ENCODE measurements at regions not wholly inside any gene's neighbourhood (a gene's known extent, or its start where the extent isn't known, plus 50 kb on each side); places are given as distances from the start of the nearest gene placed in this dataset.
"Not testable (repeated sequence)": the region's sequence is repeated elsewhere in the genome, so short reads cannot be mapped to it uniquely, and the experiment has no call there.

DNA sequence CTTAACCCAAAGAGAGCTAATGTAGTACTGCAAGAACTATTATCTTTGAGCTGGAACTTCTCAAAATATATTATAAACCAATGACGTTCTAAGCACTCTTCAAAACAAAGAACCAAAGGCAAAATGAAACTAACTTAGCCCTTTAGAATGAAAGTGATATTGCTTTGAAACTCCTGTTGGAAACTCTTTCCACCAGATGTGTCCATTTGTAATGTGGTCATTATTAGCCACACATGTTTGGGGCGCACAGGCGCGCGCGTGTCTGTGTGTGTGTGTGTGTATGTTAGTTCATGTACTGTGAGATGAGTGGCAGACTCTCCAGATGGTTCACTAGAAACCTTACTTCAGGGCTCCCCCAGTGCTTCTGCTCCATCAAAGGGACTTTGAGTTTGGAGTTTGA is 323.4 kb downstream of the BCL11A start:
- DNase-seq, result no peak

DNA sequence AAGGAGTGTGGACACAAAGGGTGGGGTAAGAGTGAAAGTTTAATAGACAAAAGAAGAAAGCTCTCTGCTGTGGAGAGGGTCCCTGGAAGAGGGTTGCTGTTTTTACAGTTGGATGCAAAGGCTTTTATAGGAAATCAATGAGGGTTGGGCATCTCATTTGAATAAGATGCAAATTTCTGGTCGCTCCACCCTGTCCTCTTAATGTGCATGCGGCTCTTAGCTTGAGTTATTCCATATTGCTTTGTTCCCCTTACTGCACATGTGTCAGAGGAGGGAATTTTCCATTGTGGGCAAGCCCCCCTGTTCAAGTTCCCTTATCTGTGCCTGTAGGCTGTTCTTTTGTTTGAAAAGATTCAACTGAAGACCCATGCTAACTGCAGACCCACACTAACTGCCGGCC is 326.5 kb downstream of the BCL11A start:
- DNase-seq, result no peak

DNA sequence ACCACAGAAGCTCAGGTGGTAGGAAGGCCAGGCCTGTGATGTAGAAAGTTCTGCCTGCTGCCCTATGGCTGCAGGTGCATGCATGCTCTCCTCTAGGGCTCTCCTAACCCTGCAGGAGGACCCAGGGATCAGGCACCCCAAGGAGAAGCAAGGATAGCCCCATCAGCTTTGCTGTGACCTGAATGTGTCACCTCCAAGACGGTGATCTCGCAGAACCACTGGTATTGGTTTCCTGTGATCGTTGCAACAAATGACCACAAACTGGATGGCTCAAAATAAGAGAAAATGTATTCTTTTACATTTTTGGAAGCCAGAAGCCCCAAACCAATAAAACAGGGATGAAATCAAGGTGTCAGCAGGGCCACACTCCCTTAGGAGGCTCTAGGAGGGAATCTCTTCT is 327.3 kb downstream of the BCL11A start:
- DNase-seq, result no peak

DNA sequence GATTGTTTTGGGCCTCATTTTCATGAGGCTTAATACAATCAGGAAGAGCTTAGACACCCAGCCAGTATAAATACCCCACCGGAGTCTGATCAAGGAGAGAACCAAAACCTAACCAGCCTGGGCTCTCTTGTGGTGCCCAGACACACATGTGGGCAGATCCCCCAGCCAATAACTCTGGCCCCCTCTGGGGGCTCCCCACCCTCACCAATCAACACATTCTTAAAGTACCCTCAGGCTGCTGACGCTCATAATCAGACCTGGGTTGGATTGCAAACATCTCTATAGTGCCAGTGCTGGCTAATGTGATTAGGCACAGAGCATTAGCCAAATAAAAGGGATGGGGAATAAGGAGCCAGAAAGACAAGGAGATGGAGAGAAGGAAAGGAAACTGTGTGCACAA is 329.6 kb downstream of the BCL11A start:
- DNase-seq, result no peak

DNA sequence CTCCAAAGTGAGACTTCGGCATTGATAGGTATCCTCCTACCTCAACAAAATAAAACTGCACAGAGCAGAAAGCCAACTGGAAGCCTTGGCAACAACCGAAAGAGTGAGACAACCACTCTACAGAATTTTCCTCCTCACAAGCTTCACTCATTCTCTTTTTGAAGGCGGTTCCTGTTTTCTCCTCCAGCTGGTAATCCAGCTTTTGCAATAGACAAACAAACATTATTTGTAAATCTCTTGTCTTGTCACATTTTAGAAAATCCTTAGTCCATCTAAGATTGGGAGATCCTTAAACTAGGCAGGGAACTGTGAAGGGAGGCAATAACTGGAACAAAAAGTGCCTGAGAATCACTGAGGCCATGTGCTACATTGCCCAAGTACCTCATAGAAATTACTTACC is 332.4 kb downstream of the BCL11A start:
- DNase-seq, result no peak

DNA sequence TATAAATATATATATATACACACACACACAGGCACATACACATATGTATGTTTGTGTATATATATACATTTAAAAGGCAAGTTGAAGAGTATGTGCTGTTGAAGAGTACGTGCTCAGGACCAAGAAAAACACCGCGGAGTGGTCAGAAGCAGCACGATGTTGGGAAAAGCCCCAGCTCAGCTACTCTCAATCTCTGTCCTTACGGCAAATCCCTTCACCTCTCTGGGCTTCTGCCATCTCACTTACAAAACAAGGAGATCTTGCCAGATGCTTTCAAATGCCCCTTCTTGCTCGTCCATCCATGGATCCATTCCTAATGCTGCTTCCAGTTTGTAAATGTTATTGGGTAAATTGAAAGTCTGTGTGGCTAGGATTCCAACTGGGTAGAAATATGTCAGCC is 333.9 kb downstream of the BCL11A start:
- no peak for DNase-seq

DNA sequence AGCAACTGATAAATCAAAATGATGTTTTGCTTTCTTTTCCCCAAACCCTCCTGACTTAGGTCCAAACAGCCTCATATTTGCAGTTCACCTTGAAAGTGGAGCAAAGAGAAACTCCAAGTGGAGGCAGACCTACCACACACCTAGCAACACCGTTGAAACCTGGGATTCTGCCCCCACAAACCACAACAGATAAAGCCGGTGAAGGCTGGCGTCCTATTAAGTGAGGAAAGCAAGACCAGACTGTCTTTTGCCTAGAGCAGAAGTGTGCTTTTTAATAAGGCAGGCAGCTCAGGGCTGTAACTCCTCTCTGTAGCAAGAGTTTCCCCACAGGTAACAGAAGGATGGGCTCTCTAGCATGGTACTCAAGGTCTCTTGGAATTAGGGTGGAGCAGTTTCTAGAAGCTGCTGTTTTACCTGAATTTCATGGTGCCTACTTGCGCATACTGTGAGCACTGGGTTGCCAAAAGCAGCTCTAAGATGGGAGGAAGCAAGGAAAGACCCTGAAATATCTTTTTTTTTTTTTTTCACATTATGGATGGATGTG is 336.9 kb downstream of the BCL11A start:
- no peak for DNase-seq

DNA sequence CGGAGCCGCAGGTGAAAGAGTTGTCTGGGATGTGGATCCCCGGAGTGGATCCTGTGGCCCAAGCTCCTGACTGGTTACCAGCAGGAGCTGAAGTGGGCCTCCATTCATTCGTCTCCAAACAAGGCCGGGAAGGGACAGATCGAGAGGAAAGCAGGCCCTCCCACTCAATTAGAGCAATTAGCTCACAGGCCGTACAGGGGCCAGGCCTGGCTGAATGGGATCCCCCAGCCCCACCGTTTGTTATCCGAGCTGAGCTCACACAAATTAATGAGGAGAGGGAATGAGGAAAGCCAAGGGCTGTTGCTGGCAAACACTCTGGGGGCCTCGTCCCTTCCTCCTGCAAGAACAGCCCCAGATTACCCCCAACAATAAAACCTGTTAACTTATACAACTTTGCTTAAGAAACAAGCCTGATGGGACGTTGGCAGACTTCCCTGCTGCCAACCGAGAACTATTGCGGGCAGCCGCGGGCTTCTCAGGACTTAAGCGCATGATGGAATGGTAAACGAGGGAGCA is 338.0 kb downstream of the BCL11A start:
- DNase-seq, result no peak

DNA sequence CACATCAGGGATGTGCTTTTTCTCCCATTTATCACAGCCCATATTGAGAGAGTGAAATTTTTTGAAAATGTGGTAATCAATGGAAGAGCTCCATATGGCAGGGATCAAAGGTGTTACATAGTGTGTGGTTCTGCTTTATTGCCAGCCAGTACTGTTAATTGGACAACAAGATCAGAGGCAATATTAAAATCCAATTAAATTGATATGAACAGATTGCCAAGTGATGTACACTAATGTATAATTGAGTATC is 338.9 kb downstream of the BCL11A start:
- no peak for DNase-seq

DNA sequence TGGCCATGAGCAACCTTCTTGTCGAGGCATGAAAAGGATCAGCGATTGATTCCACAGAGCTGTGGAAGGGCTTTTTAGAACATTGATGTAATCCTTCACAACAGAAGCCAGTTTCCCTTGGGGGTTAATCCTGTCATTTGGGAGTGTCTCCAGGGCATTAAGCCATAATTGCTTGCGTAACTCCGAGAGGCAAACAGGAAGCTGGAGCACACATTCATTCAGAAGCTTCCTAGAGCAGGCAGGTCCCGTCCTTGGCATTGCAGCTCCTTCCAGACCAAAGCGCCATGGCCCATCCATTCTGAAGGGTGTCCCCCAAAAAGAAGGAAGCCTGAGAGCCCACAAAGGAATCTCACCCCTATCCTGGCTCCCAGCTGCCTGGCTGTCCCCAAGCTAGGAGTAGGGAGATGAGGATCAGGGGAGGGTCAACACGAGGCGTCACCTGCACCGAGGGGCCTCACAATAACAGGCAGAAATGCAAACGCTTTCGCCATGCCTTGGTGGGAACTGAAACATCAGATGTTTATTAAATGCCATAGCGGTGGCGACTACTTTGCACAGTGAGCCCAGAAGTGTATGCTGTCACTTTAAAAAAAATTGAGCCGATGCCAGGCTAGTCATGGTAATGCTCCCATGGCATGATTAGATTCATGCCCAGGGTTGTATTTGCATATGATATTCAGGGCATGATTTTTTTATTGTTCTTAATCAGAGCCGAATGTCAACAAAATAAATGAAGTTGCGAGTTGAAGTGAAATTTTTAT is 339.4 kb downstream of the BCL11A start:
- DNase-seq, result peak; percentile 39

DNA sequence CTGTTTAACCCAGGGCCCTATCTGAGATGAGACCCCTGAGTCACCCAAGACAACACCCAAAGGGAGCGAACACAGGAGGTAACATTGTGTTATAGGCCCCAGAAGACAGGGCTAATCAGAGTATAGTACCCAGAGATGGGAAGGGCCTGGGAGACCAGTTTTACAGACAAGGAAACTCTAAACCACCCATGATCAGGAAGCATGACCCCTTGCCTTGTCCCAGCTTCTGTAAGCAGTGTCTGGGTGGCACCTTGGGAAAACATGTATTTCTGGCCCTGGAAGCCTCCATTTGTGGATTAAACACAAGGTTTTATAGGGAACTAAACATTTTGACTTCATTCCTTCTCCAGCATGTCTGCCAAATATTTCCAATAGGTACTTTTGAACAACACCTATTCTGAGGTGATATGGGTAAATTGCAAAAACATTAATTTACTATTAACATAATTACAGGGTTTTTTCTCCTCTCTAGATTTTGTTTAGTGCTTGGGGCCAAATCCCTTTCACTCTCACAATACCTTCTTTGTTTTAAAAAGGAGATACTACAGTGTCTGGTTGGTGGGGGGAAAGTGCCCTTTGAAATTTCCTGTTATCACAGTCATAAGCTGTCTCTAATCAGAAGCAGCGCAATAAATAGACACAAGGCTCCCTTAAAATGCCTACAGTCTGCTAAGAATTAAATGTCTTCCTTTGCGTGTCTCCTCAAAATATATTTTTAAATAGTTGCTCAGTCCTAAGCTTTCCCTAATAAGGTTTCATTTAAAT is 341.1 kb downstream of the BCL11A start:
- no peak for DNase-seq

DNA sequence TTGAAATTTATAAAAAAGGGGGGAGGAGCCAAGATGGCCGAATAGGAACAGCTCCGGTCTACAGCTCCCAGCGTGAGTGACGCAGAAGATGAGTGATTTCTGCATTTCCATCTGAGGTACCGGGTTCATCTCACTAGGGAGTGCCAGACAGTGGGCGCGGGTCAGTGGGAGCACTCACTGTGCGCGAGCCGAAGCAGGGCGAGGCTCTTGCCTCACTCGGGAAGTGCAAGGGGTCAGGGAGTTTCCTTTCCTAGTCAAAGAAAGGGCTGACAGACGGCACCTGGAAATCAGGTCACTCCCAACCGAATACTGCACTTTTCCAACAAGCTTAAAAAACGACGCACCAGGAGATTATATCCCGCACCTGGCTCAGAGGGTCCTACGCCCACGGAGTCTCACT is 364.4 kb downstream of the BCL11A start:
- DNase-seq, result not testable (repeated sequence)

DNA sequence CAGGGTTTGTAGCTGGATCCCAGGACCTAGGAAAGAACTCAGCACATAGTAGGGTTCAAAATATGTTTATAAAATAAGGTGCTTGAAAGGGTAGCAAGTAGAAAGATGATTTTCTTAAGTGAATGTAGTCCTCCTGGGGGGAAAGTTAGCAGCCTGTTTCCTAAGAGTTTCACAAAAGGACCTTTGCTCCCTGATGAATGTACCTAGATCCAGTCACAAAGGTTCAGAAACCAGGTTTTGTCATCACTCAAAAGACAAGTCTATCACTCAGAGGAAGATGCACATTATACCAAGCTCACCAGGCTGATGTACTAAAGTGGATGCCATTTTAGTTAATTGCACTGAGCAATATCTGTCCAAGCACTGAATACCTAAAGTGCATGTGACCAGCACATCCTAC is 378.2 kb downstream of the BCL11A start:
- no peak for DNase-seq

DNA sequence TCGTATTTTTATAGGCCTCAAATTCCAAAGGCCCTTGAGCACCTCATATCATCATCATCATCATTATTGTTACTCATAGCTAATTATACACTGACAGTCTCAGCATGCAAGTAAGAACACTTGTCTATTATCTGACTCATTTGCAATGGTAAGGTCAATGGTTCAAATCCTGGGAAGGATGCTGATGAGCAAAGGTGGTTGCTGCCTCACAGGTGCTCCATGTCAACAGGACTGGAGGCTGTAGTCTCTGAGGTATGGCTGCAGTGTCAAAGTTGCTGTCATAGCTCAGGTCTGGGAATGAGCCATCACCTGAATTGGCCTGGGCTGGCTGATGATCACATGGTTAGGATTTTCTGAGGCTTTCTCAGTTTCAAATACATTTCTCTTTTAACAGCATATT is 379.3 kb downstream of the BCL11A start:
- DNase-seq, result no peak

DNA sequence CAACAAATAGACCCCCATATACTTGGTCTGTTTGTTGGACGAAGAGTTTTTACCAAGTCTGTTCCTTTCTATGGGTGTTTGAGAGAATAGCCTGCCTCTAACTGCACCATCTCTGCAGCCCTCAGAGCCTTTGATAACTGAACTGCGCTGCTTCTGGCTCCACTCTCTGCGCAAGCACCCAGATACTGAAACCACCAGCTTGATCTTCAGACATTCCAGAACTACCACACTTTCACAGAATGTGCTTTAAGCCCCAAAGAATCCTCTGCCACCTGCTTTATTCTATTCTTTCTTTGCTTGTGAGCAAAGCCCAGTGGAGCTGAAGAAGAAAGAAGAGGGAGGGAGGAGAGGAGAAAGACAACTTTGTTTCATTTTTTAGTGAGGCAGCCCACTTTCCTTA is 380.7 kb downstream of the BCL11A start:
- DNase-seq, result no peak

DNA sequence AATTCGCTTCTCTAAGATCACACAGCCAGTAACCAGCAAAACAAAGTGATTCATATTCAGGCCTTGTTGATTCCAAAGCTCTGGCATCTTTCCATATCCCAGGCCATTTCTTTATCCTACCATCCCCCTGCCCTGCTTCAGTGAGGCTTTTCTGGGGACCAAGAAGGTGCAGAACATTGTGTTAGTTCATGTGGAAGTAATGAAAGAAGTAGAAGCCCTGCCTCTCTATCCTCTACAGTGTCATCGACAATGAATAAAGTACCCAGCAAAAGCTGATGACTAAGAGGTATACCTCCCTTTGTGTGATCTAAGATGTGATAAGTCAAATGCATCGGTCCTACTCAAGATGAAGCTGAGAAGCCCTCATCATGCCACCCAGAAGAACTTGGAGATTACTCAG is 383.2 kb downstream of the BCL11A start:
- DNase-seq, result no peak

DNA sequence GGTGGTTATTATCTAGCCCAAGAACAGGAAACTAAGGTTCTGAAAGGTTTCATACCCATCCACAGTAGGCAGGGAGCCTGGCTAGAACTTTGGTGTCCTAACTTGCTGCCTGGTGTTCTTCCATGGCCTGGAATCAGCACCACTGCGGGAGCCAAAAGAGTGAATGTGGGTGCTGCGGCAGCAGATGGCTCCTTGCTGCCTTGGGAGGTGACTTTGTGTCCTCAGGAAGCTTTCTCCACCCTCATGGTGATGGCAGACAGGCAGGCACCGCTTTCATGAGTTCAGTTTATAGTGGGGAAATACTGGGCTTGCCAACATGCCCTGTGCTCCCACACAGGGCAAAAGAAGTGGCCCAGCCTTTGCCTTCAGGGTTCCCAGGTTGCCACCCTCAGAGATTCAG is 385.2 kb downstream of the BCL11A start:
- DNase-seq, result no peak

DNA sequence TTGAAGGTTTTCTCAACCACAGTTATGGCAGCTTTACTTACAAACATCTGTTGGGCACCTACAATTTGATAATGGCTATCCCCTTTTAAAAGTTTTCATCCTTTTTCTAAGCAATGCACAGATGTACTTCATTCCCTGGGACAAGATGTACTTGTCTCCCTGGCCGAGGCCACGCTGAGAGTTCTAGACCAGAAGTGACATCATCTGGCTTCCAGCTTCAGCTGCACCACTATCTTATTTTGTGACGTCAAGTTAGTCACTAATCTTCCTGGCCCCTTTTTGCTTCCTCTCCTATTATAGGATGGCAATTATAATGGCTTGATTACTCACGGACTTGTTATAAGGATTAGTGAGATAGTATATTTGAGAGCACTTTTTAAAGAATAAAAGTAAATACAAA is 386.4 kb downstream of the BCL11A start:
- DNase-seq, result no peak

DNA sequence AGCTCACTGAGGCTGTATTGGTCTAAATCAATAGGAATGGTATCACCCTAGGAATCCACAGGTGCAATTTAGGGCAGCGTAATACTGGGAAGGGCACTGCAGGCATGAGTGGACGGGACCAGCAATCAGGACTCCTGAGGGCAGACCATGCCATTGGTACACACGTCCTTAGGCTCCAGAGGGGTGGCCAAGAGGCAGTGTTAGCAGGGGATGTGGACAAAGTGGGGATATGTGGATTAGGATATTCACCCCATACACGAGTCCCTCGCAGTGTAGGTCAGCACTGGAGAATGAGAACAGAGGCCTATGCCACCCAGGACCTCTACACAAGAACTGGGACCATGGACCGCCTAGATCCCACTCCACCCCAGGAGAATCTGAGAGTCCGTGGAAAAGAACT is 389.8 kb downstream of the BCL11A start:
- no peak for DNase-seq

DNA sequence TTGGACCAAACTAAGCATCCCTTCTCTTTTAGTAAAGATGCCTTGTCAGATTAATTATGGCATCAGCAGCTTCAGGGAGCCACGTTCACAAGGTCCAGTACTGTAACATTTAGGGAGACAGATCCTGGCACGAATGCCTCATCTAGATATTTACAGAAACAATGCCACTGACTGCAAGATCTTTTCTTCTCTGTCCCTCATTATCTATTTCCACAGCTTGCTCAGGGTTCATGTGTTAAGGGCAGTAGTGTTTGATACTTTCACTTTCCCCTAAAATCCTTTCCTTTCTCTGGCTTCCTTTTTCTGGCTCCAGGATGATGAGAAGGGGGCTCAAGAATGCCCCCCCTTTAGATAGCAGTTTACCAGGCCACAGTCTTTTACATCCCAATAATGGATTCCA is 393.9 kb downstream of the BCL11A start:
- no peak for DNase-seq

DNA sequence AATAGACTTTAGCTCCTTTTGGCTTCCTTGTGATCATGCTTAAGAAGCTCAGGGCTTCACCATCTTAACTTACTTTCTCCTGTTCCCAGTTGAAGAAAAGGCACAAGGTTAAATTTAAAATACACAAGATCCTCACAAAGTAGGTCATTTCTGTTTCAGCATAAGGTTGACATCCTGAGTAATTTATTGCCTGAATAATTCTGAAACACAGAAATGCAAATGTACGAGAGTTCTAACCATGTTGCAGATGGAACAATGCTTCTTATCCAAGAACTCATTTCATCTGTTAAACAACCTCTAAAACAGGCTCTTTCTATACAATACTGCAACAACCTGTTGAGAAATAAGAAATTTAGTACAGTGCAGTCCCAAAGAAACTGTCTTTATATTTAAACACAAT is 395.2 kb downstream of the BCL11A start:
- no peak for DNase-seq

DNA sequence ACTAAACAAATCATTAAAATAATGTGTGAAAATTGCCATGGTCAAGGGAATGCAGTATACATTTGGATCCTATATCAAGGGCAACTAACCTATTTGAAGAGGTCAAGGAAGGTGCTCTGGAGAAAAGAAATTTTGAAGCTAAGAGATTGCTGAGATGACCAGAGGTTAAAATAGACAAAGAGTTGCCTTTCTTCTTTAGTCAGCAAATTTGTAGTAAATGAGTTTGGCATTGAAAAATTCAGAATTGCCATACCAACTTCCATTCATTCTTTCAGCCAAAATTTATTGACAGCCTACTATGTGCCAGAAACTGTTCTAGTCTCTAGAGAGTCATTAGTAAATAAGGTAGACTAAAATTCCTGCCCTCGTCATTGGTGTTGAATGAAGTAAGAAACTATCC is 396.2 kb downstream of the BCL11A start:
- no peak for DNase-seq

DNA sequence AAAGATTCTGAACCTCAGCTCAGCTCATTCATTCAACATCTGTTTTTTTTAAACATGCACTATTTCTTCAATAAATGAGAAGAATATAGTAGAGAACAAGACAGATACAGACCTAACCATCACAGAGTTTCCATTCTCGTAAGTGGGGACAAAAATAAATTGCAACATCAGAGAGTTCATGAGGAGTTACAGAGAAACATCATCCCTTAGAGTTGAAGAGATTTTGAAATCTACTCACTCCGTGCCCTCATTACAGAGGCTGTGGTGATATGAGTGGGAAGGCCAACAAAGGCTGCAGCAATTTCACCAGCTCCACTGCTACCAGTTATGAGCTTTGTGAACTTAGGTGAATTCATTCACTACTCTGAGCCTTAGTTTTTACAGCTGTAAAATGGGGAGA is 399.3 kb downstream of the BCL11A start:
- DNase-seq, result no peak

DNA sequence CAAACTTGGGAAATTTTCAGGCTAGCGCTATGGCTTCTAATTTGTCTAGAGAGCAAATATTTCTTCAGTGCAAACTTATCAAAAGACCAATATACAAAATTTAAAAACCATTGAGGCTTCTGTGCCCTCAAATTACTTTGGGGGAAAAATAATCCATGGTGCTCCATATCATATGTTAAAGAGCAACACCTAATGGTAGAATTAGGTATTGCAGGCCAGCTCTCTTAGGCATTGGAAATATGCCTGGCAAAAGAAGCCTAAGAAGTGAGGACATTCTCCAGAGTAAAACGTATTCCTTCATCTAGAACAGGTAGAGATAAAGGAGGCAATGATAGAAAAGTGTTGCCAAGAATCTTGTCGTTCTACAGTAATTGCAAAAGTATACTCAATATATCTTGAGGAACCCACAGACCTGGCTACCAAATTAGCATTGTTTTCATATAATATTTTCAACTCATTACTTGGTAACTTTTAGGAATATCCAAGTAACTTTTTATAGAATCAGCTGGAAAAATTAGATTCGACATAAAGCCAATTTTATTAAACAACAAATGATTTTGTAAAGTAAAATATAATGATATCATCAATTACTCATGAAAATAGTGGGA is 401.1 kb downstream of the BCL11A start:
- no peak for DNase-seq
